Natural killer cell treated with Interleukin-12 subunit alpha and Interleukin-12 subunit beta and Interleukin-15 and Interleukin-18, amount 100 ng/mL, for 72 hours (primary cell): ENCODE measurements at regions not wholly inside any gene's neighbourhood (a gene's known extent, or its start where the extent isn't known, plus 50 kb on each side); places are given as distances from the start of the nearest gene placed in this dataset.

Source experiments
- ATAC-seq, 2 donors: fragments of 150-1000 bp; cut with Tn5 transposase in 1 of 2; sonication (Bioruptor Pico), chemical (Tn5 transposase) in 1 of 2; 2 replicates each; pipeline ENCODE4 v1.10.0; 2021
- DNase-seq: peaks from one replicate; pipeline ENCODE4 v3.0.0; 2022; ENCODE audit warnings: low spot score
- H3K27ac Mint-ChIP-seq, 2 donors: 1 replicate in 1 of 2; 2 replicates in 1 of 2; pipeline ENCODE4 v1.8.0; 2022; ENCODE audit warnings: mixed read lengths in 2 of 2, mild to moderate bottlenecking in 1 of 2, moderate library complexity in 1 of 2
- H3K27me3 Mint-ChIP-seq, 2 donors: 1 replicate in 1 of 2; 2 replicates in 1 of 2; pipeline ENCODE4 v1.8.0; 2022; ENCODE audit warnings: mixed read lengths in 2 of 2
- H3K36me3 Mint-ChIP-seq: one replicate; pipeline ENCODE4 v1.8.0; 2022; ENCODE audit warnings: mixed read lengths
- H3K4me1 Mint-ChIP-seq, 2 donors: 1 replicate in 1 of 2; 2 replicates in 1 of 2; pipeline ENCODE4 v1.8.0; 2022; ENCODE audit warnings: low read depth in 2 of 2, mixed read lengths in 2 of 2, mild to moderate bottlenecking in 1 of 2
- H3K4me3 Mint-ChIP-seq: one replicate; pipeline ENCODE4 v1.8.0; 2022; ENCODE audit warnings: mixed read lengths
- H3K9me3 Mint-ChIP-seq: 2 replicates; pipeline ENCODE4 v1.8.0; 2022; ENCODE audit warnings: mixed read lengths

GRCh38 chr1:25003000-25003399 lies 72.9 kb upstream of the RUNX3 start:
- Mint-ChIP-seq H3K27me3 (peaks cover 0 to 6% of the 10 kb centered on the region in 2 donors), H3K4me1 (peaks cover 65 to 69% of the 10 kb centered on the region in 2 donors), H3K27ac (peak overlapping the region in 1 of 2 donors; percentile 16), H3K4me3 (no peak overlapping the region), H3K9me3 (no peaks in the 10 kb centered on the region), H3K36me3 (no peaks in the 10 kb centered on the region)
- no peak for DNase-seq
- ATAC-seq: no peak

- peak; percentile 72 to 81 for ATAC-seq
- peak; percentile 81 for DNase-seq
- peaks cover 65 to 70% of the 10 kb centered on the region in 2 donors for H3K4me1 Mint-ChIP-seq
- H3K27me3 Mint-ChIP-seq: peaks cover 0 to 4% of the 10 kb centered on the region in 2 donors
- H3K36me3 Mint-ChIP-seq: peaks cover 12% of the 10 kb centered on the region
- H3K9me3 Mint-ChIP-seq: peaks cover 6% of the 10 kb centered on the region
- peak overlapping the region; percentile 49 for H3K4me3 Mint-ChIP-seq
- H3K27ac Mint-ChIP-seq: peak overlapping the region; percentile 90 to 95
Measured at GRCh38 chr1:25001125-25001915, 71.2 kb upstream of the RUNX3 start.

GRCh38 chr1:24999906-25000305 lies 69.8 kb upstream of the RUNX3 start:
- DNase-seq: peak; percentile 32
- no peaks in the 10 kb centered on the region for H3K27me3 Mint-ChIP-seq
- peaks cover 70 to 71% of the 10 kb centered on the region in 2 donors for H3K4me1 Mint-ChIP-seq
- no peak for ATAC-seq
- H3K27ac Mint-ChIP-seq: peak overlapping the region; percentile 90 to 95
- peaks cover 6% of the 10 kb centered on the region for H3K9me3 Mint-ChIP-seq
- peak overlapping the region; percentile 8 for H3K4me3 Mint-ChIP-seq
- peaks cover 12% of the 10 kb centered on the region for H3K36me3 Mint-ChIP-seq

GRCh38 chr1:24999426-24999825 lies 69.3 kb upstream of the RUNX3 start:
- peaks cover 6% of the 10 kb centered on the region for H3K9me3 Mint-ChIP-seq

GRCh38 chr1:24998563-24999245 lies 68.6 kb upstream of the RUNX3 start:
- H3K4me1 Mint-ChIP-seq: peaks cover 65 to 70% of the 10 kb centered on the region in 2 donors
- H3K9me3 Mint-ChIP-seq: peaks cover 6% of the 10 kb centered on the region
- no peak overlapping the region for H3K4me3 Mint-ChIP-seq
- no peak for ATAC-seq
- peak overlapping the region in 1 of 2 donors; percentile 95 for H3K27ac Mint-ChIP-seq
- H3K36me3 Mint-ChIP-seq: peaks cover 12% of the 10 kb centered on the region
- DNase-seq: peak; percentile 54
- no peaks in the 10 kb centered on the region for H3K27me3 Mint-ChIP-seq

More at GRCh38 chr1:24999426-24999825, 69.3 kb upstream of the RUNX3 start:
- no peaks in the 10 kb centered on the region for H3K27me3 Mint-ChIP-seq
- peak overlapping the region; percentile 90 to 95 for H3K27ac Mint-ChIP-seq
- ATAC-seq (no peak), DNase-seq (no peak)
- peaks cover 67 to 68% of the 10 kb centered on the region in 2 donors for H3K4me1 Mint-ChIP-seq
- peaks cover 12% of the 10 kb centered on the region for H3K36me3 Mint-ChIP-seq
- H3K4me3 Mint-ChIP-seq: peak overlapping the region; percentile 8

- peaks cover 12% of the 10 kb centered on the region for H3K36me3 Mint-ChIP-seq
- H3K9me3 Mint-ChIP-seq: peaks cover 6% of the 10 kb centered on the region
- ATAC-seq (peak; percentile 66 to 73), DNase-seq (peak; percentile 73)
- no peaks in the 10 kb centered on the region for H3K27me3 Mint-ChIP-seq
- H3K4me1 Mint-ChIP-seq: peaks cover 64 to 67% of the 10 kb centered on the region in 2 donors
- peak overlapping the region; percentile 80 to 95 for H3K27ac Mint-ChIP-seq
- peak overlapping the region; percentile 67 for H3K4me3 Mint-ChIP-seq
Measured at GRCh38 chr1:24996983-24997893, 67.2 kb upstream of the RUNX3 start.

GRCh38 chr1:24996456-24996855 lies 66.4 kb upstream of the RUNX3 start:
- H3K36me3 Mint-ChIP-seq: peaks cover 12% of the 10 kb centered on the region
- no peaks in the 10 kb centered on the region for H3K27me3 Mint-ChIP-seq
- peak overlapping the region; percentile 80 to 95 for H3K27ac Mint-ChIP-seq
- H3K4me1 Mint-ChIP-seq: peaks cover 69 to 73% of the 10 kb centered on the region in 2 donors
- DNase-seq (peak; percentile 32), ATAC-seq (no peak)
- peak overlapping the region; percentile 67 for H3K4me3 Mint-ChIP-seq
- H3K9me3 Mint-ChIP-seq: peaks cover 6% of the 10 kb centered on the region

GRCh38 chr1:24995661-24996060 lies 65.6 kb upstream of the RUNX3 start:
- Mint-ChIP-seq H3K9me3 (peaks cover 6% of the 10 kb centered on the region), H3K27me3 (peaks cover 0 to 3% of the 10 kb centered on the region in 2 donors), H3K36me3 (peaks cover 12% of the 10 kb centered on the region), H3K4me3 (no peak overlapping the region), H3K4me1 (peaks cover 66 to 70% of the 10 kb centered on the region in 2 donors), H3K27ac (peak overlapping the region; percentile 80 to 95)
- DNase-seq (peak; percentile 32), ATAC-seq (no peak)

- Mint-ChIP-seq H3K36me3 (peaks cover 12% of the 10 kb centered on the region), H3K27ac (peak overlapping the region; percentile 80 to 95), H3K9me3 (peaks cover 6% of the 10 kb centered on the region), H3K4me3 (no peak overlapping the region), H3K4me1 (peaks cover 61 to 70% of the 10 kb centered on the region in 2 donors), H3K27me3 (peaks cover 0 to 3% of the 10 kb centered on the region in 2 donors)
- DNase-seq (peak; percentile 32), ATAC-seq (no peak)
Measured at GRCh38 chr1:24995140-24995539, 65.1 kb upstream of the RUNX3 start.

GRCh38 chr1:24993871-24994580 lies 64.0 kb upstream of the RUNX3 start:
- H3K36me3 Mint-ChIP-seq: peaks cover 12% of the 10 kb centered on the region
- H3K9me3 Mint-ChIP-seq: peaks cover 6% of the 10 kb centered on the region
- H3K4me3 Mint-ChIP-seq: no peak overlapping the region
- DNase-seq (peak; percentile 40), ATAC-seq (no peak)
- peaks cover 0 to 10% of the 10 kb centered on the region in 2 donors for H3K27me3 Mint-ChIP-seq
- H3K4me1 Mint-ChIP-seq: peaks cover 61 to 66% of the 10 kb centered on the region in 2 donors
- peak overlapping the region in 1 of 2 donors; percentile 89 for H3K27ac Mint-ChIP-seq

- Mint-ChIP-seq H3K9me3 (peaks cover 6% of the 10 kb centered on the region), H3K36me3 (peaks cover 12% of the 10 kb centered on the region)
- ATAC-seq: peak in 1 of 2 donors; percentile 25
Measured at GRCh38 chr1:24992761-24993211, 62.7 kb upstream of the RUNX3 start.

GRCh38 chr1:24992124-24992760 lies 62.2 kb upstream of the RUNX3 start:
- ATAC-seq (peak in 1 of 2 donors; percentile 6), DNase-seq (no peak)
- Mint-ChIP-seq H3K4me3 (peak overlapping the region; percentile 83), H3K27ac (peak overlapping the region; percentile 86 to 89), H3K9me3 (peaks cover 5% of the 10 kb centered on the region), H3K4me1 (peaks cover 65 to 71% of the 10 kb centered on the region in 2 donors), H3K27me3 (peaks cover 11 to 25% of the 10 kb centered on the region in 2 donors), H3K36me3 (peaks cover 9% of the 10 kb centered on the region)

More at GRCh38 chr1:24992761-24993211, 62.7 kb upstream of the RUNX3 start:
- H3K4me3 Mint-ChIP-seq: peak overlapping the region; percentile 83
- peaks cover 6 to 20% of the 10 kb centered on the region in 2 donors for H3K27me3 Mint-ChIP-seq
- H3K4me1 Mint-ChIP-seq: peaks cover 65 to 72% of the 10 kb centered on the region in 2 donors
- H3K27ac Mint-ChIP-seq: peak overlapping the region; percentile 86 to 89
- DNase-seq: peak; percentile 23
